IPS-18a (cell line): ENCODE measurements at regions not wholly inside any gene's neighbourhood (a gene's known extent, or its start where the extent isn't known, plus 50 kb on each side); places are given as distances from the start of the nearest gene placed in this dataset.
"Not testable (repeated sequence)": the region's sequence is repeated elsewhere in the genome, so short reads cannot be mapped to it uniquely, and the experiment has no call there.

Source experiments
- H3K27ac ChIP-seq: one replicate; pipeline ENCODE4 v1.5.1; 2013; ENCODE audit warnings: low read length
- H3K27me3 ChIP-seq: one replicate; pipeline ENCODE4 v1.6.1; 2013; ENCODE audit warnings: mild to moderate bottlenecking, low read length; ENCODE audit not compliant: control insufficient read depth, insufficient read depth
- H3K36me3 ChIP-seq: one replicate; pipeline ENCODE4 v1.6.1; 2013; ENCODE audit warnings: low read depth, low read length; ENCODE audit not compliant: control insufficient read depth
- H3K4me1 ChIP-seq: one replicate; pipeline ENCODE4 v1.6.1; 2013; ENCODE audit warnings: low read depth, low read length; ENCODE audit not compliant: control insufficient read depth
- H3K4me3 ChIP-seq: one replicate; pipeline ENCODE4 v1.5.1; 2013; ENCODE audit warnings: low read length
- H3K9ac ChIP-seq: one replicate; pipeline ENCODE4 v1.6.1; 2013; ENCODE audit warnings: mild to moderate bottlenecking, low read length, moderate library complexity
- H3K9me3 ChIP-seq: one replicate; pipeline ENCODE4 v1.6.1; 2013; ENCODE audit warnings: low read depth, low read length; ENCODE audit not compliant: control insufficient read depth

DNA sequence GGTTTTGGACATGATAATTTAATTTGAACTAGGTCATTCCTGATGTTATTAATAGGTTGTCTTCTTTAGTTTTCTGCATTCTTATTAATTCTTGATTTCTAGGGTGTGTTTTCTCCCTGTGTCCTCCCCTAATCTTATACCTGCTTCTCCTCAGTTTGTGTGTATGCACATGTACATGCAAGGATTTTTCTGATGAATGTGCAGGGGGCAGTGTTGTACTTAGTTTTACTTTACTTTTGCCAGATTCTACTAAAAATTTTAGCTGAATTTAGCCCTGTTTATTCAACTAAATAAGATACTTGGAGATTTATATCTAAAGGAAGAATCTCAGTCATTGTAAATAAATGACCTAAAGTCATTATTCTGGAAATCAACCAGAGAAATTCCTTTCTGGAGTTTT lies 144.8 kb downstream of the SEPTIN7 start:
- H3K4me3 ChIP-seq, H3K9ac ChIP-seq, H3K36me3 ChIP-seq, H3K4me1 ChIP-seq, H3K27me3 ChIP-seq, H3K27ac ChIP-seq, H3K9me3 ChIP-seq: not testable (repeated sequence)

DNA sequence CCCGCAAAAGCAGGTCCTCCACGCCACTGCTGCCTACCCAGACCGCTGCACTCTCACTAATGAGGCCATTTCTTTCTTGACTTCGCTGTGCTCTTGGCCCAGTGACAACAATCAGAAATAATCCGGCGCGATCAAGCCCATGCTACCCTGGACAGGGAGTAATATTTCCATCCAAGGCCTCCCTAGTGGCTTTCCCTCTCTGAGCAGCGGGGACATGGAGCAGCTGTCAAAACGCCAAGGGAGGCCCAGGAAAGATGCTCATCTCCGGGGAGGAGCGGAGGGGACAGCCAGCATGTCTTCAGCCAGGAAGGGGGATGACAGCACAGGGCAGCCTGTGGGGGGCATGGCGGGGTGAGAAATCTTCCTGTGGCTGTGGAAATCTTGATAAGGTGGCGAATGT lies 154.9 kb downstream of the SEPTIN7 start:
- not testable (repeated sequence) for H3K36me3 ChIP-seq, H3K27ac ChIP-seq, H3K9me3 ChIP-seq, H3K9ac ChIP-seq, H3K27me3 ChIP-seq, H3K4me3 ChIP-seq, H3K4me1 ChIP-seq

DNA sequence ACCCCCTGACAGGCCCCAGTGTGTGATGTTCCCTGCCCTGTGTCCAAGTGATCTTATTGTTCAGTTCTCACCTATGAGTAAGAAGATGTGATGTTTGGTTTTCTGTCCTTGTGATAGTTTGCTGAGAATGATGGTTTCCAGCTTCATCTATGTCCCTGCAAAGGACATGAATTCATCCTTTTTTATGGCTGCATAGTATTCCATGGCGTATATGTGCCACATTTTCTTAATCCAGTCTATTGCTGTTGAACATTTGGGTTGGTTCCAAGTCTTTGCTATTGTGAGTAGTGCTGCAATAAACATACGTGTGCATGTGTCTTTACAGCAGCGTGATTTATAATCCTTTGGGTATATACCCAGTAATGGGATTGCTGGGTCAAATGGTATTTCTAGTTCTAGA lies 156.1 kb downstream of the SEPTIN7 start:
- not testable (repeated sequence) for H3K9me3 ChIP-seq, H3K9ac ChIP-seq, H3K27ac ChIP-seq, H3K27me3 ChIP-seq, H3K4me3 ChIP-seq, H3K36me3 ChIP-seq, H3K4me1 ChIP-seq

GRCh38 chr7:35961260-35961659 lies 160.4 kb downstream of the SEPTIN7 start:
- not testable (repeated sequence) for H3K9me3 ChIP-seq, H3K36me3 ChIP-seq, H3K27ac ChIP-seq, H3K9ac ChIP-seq, H3K27me3 ChIP-seq, H3K4me3 ChIP-seq, H3K4me1 ChIP-seq

DNA sequence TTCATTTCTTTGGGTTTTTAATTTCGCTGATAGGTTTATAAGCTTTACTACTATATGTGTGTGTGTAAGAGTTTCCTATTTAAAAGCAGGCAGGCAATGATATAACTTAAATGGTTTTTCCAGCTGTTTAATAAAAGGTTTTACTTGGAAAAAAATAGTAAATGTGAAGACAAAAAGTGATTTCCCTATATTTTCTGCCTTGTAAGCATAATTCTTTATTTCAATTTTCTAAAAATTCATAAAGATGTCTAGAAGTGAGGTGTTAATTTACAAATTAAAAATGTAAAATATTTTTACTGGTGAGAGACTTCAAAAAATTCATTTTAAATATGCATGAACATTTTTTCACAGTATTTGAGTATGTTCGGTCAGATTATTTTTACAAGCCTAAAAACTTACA lies 161.8 kb downstream of the SEPTIN7 start:
- H3K27me3 ChIP-seq, H3K36me3 ChIP-seq, H3K4me1 ChIP-seq, H3K9me3 ChIP-seq, H3K9ac ChIP-seq, H3K27ac ChIP-seq, H3K4me3 ChIP-seq: not testable (repeated sequence)

DNA sequence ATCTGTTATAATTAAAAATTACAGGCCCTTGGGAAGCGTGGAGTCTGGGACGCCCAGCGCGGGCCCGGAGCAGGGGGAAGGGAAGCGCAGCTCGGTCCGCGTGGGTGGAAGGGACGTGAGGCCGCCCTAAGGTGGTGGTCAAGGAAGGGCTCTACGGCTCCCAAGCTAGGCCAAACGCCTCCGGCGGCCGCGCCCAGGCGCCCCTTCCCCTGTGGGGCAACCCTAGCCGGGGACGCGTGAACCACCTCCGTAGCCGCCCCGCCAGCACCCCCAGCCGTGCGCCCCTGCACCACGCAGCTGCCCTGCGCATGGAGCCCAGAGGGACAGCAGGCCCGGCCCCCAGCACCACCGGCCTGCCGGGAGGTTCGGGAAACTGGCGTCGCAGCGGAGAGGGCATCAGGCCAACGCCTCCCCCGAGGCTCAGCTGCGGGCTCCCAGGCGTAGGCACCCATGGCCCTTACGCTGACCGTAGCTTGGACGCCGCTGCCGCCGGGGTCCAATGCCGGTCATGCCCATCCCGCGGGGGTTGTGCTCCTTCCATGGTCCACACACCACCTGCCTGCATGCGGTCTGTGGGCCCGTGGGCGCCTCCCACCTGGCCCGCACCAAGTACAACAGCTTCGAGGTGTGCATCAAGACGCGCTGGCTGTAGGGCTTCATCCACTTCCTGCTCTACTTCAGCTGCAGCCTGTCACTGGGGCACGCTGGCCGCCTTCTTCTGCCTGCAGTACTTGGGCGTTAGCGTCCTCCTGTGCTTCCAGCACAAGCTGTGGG lies 166.7 kb downstream of the SEPTIN7 start:
- no peaks in the 10 kb centered on the region for H3K27me3 ChIP-seq
- no peak overlapping the region for H3K27ac ChIP-seq
- no peaks in the 10 kb centered on the region for H3K36me3 ChIP-seq
- no peaks in the 10 kb centered on the region for H3K4me1 ChIP-seq
- no peaks in the 10 kb centered on the region for H3K9me3 ChIP-seq
- no peak overlapping the region for H3K4me3 ChIP-seq
- no peak overlapping the region for H3K9ac ChIP-seq

GRCh38 chr7:35968140-35968940 lies 167.5 kb downstream of the SEPTIN7 start:
- Histone ChIP-seq H3K4me3 (no peak overlapping the region), H3K27me3 (no peaks in the 10 kb centered on the region), H3K9ac (no peak overlapping the region), H3K4me1 (no peaks in the 10 kb centered on the region), H3K36me3 (no peaks in the 10 kb centered on the region), H3K27ac (no peak overlapping the region), H3K9me3 (no peaks in the 10 kb centered on the region)

- no peak overlapping the region for H3K9ac ChIP-seq
- no peaks in the 10 kb centered on the region for H3K4me1 ChIP-seq
Observed at GRCh38 chr7:35969066-35969465, 168.2 kb downstream of the SEPTIN7 start.

GRCh38 chr7:35970458-35970857 lies 169.6 kb downstream of the SEPTIN7 start:
- Histone ChIP-seq H3K36me3 (no peaks in the 10 kb centered on the region), H3K4me3 (no peak overlapping the region), H3K4me1 (no peaks in the 10 kb centered on the region), H3K27ac (no peak overlapping the region), H3K9me3 (no peaks in the 10 kb centered on the region), H3K27me3 (no peaks in the 10 kb centered on the region), H3K9ac (no peak overlapping the region)

More at GRCh38 chr7:35969066-35969465, 168.2 kb downstream of the SEPTIN7 start:
- Histone ChIP-seq H3K27ac (no peak overlapping the region), H3K27me3 (no peaks in the 10 kb centered on the region), H3K9me3 (no peaks in the 10 kb centered on the region), H3K4me3 (no peak overlapping the region), H3K36me3 (no peaks in the 10 kb centered on the region)

GRCh38 chr7:35971133-35971891 lies 170.5 kb downstream of the SEPTIN7 start:
- no peak overlapping the region for H3K4me3 ChIP-seq
- no peak overlapping the region for H3K27ac ChIP-seq
- H3K9me3 ChIP-seq = no peaks in the 10 kb centered on the region
- no peaks in the 10 kb centered on the region for H3K36me3 ChIP-seq
- no peaks in the 10 kb centered on the region for H3K4me1 ChIP-seq
- H3K27me3 ChIP-seq = no peaks in the 10 kb centered on the region
- no peak overlapping the region for H3K9ac ChIP-seq

DNA sequence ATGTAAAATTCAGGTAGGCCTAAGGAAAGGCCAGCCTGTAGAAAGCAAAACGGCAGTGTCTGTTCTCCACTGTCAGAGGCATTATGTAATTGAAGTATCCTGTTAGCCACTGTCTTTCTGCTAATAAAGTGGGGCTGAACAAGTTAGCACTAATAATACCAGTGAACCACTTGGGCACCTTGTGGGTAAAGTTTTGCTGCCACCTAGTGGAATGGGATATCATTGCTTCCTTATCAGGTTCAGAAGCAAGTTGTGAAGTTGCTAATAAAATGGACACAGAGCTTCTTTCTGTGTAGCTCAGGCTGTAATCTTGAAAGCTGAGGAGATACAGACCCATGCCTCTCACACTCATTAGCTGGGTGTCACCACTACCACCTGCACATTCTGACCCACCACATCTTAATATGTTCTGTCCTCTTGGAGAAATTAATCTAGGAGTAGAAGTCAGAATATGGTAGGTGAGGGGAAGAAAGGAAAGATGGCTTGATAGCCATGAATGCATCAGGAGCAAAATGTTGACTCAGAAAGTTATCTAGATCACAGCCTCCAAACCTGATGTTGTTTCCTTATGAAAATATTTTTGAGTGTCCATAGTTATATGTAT lies 175.1 kb downstream of the SEPTIN7 start:
- Histone ChIP-seq H3K9ac (no peak overlapping the region), H3K27me3 (no peaks in the 10 kb centered on the region), H3K9me3 (no peaks in the 10 kb centered on the region), H3K27ac (no peak overlapping the region), H3K36me3 (no peaks in the 10 kb centered on the region), H3K4me3 (no peak overlapping the region), H3K4me1 (peaks cover 10% of the 10 kb centered on the region)
